ENCODE measurements at regions not wholly inside any gene's neighbourhood (a gene's known extent, or its start where the extent isn't known, plus 50 kb on each side); places are given as distances from the start of the nearest gene placed in this dataset.

GRCh38 chr14:54208751-54209150 is 188.1 kb upstream of the CDKN3 start:
- no peak for DNase-seq (ENCODE audit: low read depth in 2 of 2)

- DNase-seq (ENCODE audit: low read depth in 2 of 2), result no peak
Measured at GRCh38 chr14:54209511-54210250, 187.1 kb upstream of the CDKN3 start.

- DNase-seq (ENCODE audit: low read depth in 2 of 2), result no peak
Measured at GRCh38 chr14:54211551-54212308, 185.1 kb upstream of the CDKN3 start.

- DNase-seq (ENCODE audit: low read depth in 2 of 2), result no peak
Measured at GRCh38 chr14:54213536-54213935, 183.3 kb upstream of the CDKN3 start.

GRCh38 chr14:54216827-54217226 is 180.0 kb upstream of the CDKN3 start:
- DNase-seq (ENCODE audit: low read depth in 2 of 2), result no peak

GRCh38 chr14:54219261-54220070 is 177.3 kb upstream of the CDKN3 start:
- DNase-seq (ENCODE audit: low read depth in 2 of 2), result no peak

- DNase-seq (ENCODE audit: low read depth in 2 of 2), result no peak
Measured at GRCh38 chr14:54220071-54220703, 176.6 kb upstream of the CDKN3 start.

GRCh38 chr14:54220704-54221431 is 175.9 kb upstream of the CDKN3 start:
- DNase-seq (ENCODE audit: low read depth in 2 of 2), result no peak

GRCh38 chr14:54221432-54221803 is 175.4 kb upstream of the CDKN3 start:
- no peak for DNase-seq (ENCODE audit: low read depth in 2 of 2)

- no peak for DNase-seq (ENCODE audit: low read depth in 2 of 2)
Measured at GRCh38 chr14:54221971-54222370, 174.8 kb upstream of the CDKN3 start.

- no peak for DNase-seq (ENCODE audit: low read depth in 2 of 2)
Measured at GRCh38 chr14:54223831-54224402, 172.9 kb upstream of the CDKN3 start.

- DNase-seq (ENCODE audit: low read depth in 2 of 2), result no peak
Measured at GRCh38 chr14:54225457-54226060, 171.2 kb upstream of the CDKN3 start.

GRCh38 chr14:54226103-54226502 is 170.7 kb upstream of the CDKN3 start:
- DNase-seq (ENCODE audit: low read depth in 2 of 2), result no peak

- no peak for DNase-seq (ENCODE audit: low read depth in 2 of 2)
Measured at GRCh38 chr14:54226558-54226957, 170.2 kb upstream of the CDKN3 start.

GRCh38 chr14:54229136-54229535 is 167.7 kb upstream of the CDKN3 start:
- DNase-seq (ENCODE audit: low read depth in 2 of 2), result no peak

- no peak for DNase-seq (ENCODE audit: low read depth in 2 of 2)
Measured at GRCh38 chr14:54230645-54231044, 166.2 kb upstream of the CDKN3 start.

GRCh38 chr14:54232735-54233134 is 164.1 kb upstream of the CDKN3 start:
- no peak for DNase-seq (ENCODE audit: low read depth in 2 of 2)

- DNase-seq (ENCODE audit: low read depth in 2 of 2), result no peak
Measured at GRCh38 chr14:54241517-54241916, 155.3 kb upstream of the CDKN3 start.

GRCh38 chr14:54251356-54251755 is 145.5 kb upstream of the CDKN3 start:
- DNase-seq (ENCODE audit: low read depth in 2 of 2), result no peak

GRCh38 chr14:54252072-54252730 is 144.6 kb upstream of the CDKN3 start:
- DNase-seq (ENCODE audit: low read depth in 2 of 2), result no peak

All from activated CD4-positive, alpha-beta T cell treated with anti-CD3 and anti-CD28 coated beads for 24 hours (primary cell).